DOHH2 (cell line): ENCODE measurements at regions not wholly inside any gene's neighbourhood (a gene's known extent, or its start where the extent isn't known, plus 50 kb on each side); places are given as distances from the start of the nearest gene placed in this dataset.

Source experiments
- H3F3A ChIP-seq: fragments of 200-600 bp; sonication (generic), shearing (Covaris generic); 2 replicates; pipeline ENCODE4 v1.6.0; 2016; ENCODE audit warnings: antibody characterized with exemption, mild to moderate bottlenecking; ENCODE audit not compliant: control insufficient read depth, insufficient read depth
- H3K27ac ChIP-seq: fragments of 200-600 bp; sonication (generic); 2 replicates; pipeline ENCODE4 v1.5.1; 2014; ENCODE audit warnings: low read depth, mild to moderate bottlenecking, low read length, moderate library complexity
- H3K27me3 ChIP-seq: fragments of 200-600 bp; sonication (generic); 2 replicates; pipeline ENCODE4 v1.6.1; 2014; ENCODE audit warnings: mild to moderate bottlenecking, low read length, mixed read lengths; ENCODE audit not compliant: control insufficient read depth
- H3K36me3 ChIP-seq: fragments of 200-600 bp; sonication (generic); 2 replicates; pipeline ENCODE4 v1.6.1; 2014; ENCODE audit warnings: mild to moderate bottlenecking, low read length, moderate library complexity, mixed read lengths; ENCODE audit not compliant: control insufficient read depth
- H3K4me1 ChIP-seq: fragments of 200-600 bp; sonication (generic); 2 replicates; pipeline ENCODE4 v1.6.1; 2014; ENCODE audit warnings: mild to moderate bottlenecking, low read length, mixed read lengths; ENCODE audit not compliant: control insufficient read depth
- H3K4me2 ChIP-seq: fragments of 200-600 bp; sonication (generic); 2 replicates; pipeline ENCODE4 v1.6.0; 2014; ENCODE audit warnings: mild to moderate bottlenecking, low read length, moderate library complexity
- H3K4me3 ChIP-seq: fragments of 200-600 bp; sonication (generic); 2 replicates; pipeline ENCODE4 v1.5.1; 2014; ENCODE audit warnings: mild to moderate bottlenecking, low read length, mixed read lengths
- H3K79me2 ChIP-seq: fragments of 200-600 bp; sonication (generic); 2 replicates; pipeline ENCODE4 v1.6.1; 2014; ENCODE audit warnings: mild to moderate bottlenecking, low read length, mixed read lengths; ENCODE audit not compliant: control insufficient read depth
- H3K9me2 ChIP-seq: fragments of 200-600 bp; sonication (generic); replicated peaks from 2 replicates; pipeline ENCODE4 v1.6.1; 2014; ENCODE audit warnings: mild to moderate bottlenecking, low read length, mixed read lengths; ENCODE audit not compliant: control insufficient read depth
- H3K9me3 ChIP-seq: fragments of 200-600 bp; sonication (generic); 2 replicates; pipeline ENCODE4 v1.6.1; 2014; ENCODE audit warnings: antibody characterized with exemption, low read length, mixed read lengths; ENCODE audit not compliant: control insufficient read depth, insufficient read depth
- H4K20me1 ChIP-seq: fragments of 200-600 bp; sonication (generic); 2 replicates; pipeline ENCODE4 v1.6.0; 2014; ENCODE audit warnings: low read depth, mild to moderate bottlenecking, antibody characterized with exemption, low read length, moderate library complexity; ENCODE audit not compliant: control insufficient read depth, insufficient read depth
- EZH2phosphoT487 ChIP-seq: fragments of 200-600 bp; sonication (generic); IDR thresholded peaks from 2 replicates; pipeline ENCODE4 v1.6.1; 2017; ENCODE audit warnings: borderline replicate concordance, mild to moderate bottlenecking, antibody characterized with exemption, low read length, moderate library complexity, mixed read lengths
- TF ChIP-seq, protein P1 (sequence below): fragments of 200-600 bp; sonication (generic); IDR thresholded peaks from one replicate; pipeline ENCODE4 v1.5.1; 2014; ENCODE audit warnings: antibody characterized with exemption, mild to moderate bottlenecking, low read depth, low read length; ENCODE audit not compliant: poor library complexity, severe bottlenecking

DNA sequence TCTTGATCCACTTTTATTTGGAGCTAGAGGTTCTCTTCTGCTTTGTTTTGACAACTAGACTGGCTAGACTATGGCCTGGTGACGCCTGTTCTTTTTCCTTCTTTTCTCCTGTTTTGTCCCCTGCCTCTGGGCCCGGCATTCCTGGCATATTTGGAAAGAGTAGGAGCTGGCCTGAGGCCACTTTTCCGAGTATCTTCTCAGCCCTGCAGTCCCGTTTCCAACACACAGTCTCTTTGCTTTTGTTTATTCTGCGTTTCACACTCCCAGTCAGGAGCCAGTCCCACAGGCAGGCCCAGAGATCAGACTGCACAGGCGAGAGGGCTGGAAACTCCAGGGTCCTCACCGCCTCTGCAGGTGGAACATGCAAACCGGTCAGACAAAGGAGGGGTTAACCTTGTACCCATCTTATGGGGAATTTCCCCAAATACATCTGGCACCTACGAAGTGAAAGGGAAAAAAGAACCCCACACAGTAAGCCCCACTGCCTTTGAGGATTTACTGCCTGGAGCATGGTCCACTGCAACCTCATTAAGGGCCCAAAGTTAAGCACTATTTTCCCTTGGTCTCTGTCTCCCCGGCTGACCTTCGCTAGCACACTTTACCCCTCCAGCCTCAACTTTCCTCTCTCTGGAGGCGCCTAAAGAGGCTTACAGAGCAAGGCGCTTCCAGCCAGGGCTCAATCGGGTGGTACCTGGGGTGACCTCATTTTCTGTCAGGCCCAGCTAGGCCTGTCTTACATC is 141.1 kb downstream of the TOMM20 start:
- no peaks in the 10 kb centered on the region for H3K27me3 ChIP-seq
- no peaks in the 10 kb centered on the region for H3K9me3 ChIP-seq
- H3K4me1 ChIP-seq = peaks cover 26% of the 10 kb centered on the region
- no peaks in the 10 kb centered on the region for H3K36me3 ChIP-seq
- H3K4me3 ChIP-seq = no peak overlapping the region
- no peaks in the 10 kb centered on the region for H3F3A ChIP-seq
- no peaks in the 10 kb centered on the region for H3K79me2 ChIP-seq
- TF ChIP-seq, protein P1, sequence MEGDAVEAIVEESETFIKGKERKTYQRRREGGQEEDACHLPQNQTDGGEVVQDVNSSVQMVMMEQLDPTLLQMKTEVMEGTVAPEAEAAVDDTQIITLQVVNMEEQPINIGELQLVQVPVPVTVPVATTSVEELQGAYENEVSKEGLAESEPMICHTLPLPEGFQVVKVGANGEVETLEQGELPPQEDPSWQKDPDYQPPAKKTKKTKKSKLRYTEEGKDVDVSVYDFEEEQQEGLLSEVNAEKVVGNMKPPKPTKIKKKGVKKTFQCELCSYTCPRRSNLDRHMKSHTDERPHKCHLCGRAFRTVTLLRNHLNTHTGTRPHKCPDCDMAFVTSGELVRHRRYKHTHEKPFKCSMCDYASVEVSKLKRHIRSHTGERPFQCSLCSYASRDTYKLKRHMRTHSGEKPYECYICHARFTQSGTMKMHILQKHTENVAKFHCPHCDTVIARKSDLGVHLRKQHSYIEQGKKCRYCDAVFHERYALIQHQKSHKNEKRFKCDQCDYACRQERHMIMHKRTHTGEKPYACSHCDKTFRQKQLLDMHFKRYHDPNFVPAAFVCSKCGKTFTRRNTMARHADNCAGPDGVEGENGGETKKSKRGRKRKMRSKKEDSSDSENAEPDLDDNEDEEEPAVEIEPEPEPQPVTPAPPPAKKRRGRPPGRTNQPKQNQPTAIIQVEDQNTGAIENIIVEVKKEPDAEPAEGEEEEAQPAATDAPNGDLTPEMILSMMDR = no peak
- no peak for TF ChIP-seq EZH2phosphoT487
- no peaks in the 10 kb centered on the region for H3K9me2 ChIP-seq
- H4K20me1 ChIP-seq = no peaks in the 10 kb centered on the region
- H3K27ac ChIP-seq = no peak overlapping the region
- no peak overlapping the region for H3K4me2 ChIP-seq

DNA sequence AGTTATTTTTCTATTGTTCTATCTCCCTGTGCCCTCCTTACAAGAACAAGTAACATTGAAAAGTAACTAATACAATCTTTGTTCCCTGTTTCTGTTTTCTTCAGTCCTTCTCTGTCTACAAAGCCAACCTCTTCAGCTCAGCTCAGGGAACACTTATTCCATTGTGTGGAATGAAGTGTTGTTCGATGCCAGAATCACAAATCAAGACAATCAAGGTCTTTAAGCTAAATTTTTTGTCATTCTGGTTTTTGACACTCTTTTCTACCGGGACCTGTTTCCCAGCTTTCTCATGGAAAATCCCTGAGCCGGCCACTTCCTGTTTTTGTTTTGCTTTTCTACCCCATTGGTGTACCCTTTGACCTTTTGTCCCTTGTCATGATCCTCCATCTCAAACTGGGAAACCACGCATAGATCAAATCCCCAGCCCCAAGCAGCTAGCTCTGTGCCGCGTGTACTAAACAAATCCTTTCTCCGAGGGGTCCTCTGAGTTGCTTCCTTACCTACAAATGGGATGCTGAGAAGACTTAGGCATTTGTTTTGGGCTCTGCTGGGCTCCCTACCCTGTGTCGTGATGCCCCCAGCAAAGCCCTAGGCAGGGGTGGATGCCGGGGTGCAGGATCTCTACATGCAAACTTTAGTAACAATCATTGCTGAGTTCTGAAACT is 141.8 kb downstream of the TOMM20 start:
- Histone ChIP-seq H3K9me3 (no peaks in the 10 kb centered on the region), H4K20me1 (no peaks in the 10 kb centered on the region), H3K36me3 (no peaks in the 10 kb centered on the region), H3K27ac (no peak overlapping the region), H3F3A (no peaks in the 10 kb centered on the region), H3K9me2 (no peaks in the 10 kb centered on the region), H3K27me3 (no peaks in the 10 kb centered on the region), H3K4me2 (no peak overlapping the region), H3K4me1 (peaks cover 26% of the 10 kb centered on the region), H3K4me3 (no peak overlapping the region), H3K79me2 (no peaks in the 10 kb centered on the region)
- TF ChIP-seq, protein P1 = no peak
- TF ChIP-seq EZH2phosphoT487 = no peak

DNA sequence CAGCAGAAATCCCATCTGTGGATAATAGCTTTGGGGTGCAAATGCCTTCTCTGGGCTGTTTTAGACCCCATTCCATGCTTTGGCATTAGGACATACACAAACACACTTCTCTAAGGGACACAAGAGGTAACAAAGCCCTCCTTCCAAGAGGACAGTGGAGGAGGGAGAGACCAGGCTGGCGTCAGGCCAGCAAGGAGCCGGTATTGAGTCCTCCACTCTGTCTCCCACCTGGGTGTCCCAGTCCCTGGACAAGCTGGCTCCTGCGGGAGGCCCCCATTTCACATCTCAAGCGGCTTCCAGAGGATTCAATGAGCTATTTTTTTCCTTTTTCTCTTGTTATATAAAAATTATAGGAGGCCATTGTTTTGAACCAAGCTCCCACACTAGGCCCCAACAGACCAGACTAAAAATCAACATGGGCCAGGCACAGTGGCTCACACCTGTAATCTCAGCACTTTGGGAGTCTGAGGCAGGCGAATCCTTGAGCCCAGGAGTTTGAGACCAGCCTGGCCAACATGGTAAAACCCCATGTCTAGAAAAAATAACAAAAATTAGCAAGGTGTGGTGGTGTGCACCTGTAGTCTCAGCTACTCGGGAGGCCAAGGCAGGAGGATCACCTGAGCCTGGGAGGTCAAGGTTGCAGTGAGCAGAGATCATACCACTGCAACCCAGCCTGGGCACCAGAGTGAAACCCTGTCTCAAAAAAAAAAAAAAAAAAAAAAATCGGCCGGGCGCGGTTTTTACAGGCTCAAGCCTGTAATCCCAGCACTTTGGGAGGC is 142.9 kb downstream of the TOMM20 start:
- Histone ChIP-seq H3K36me3 (no peaks in the 10 kb centered on the region), H3K4me3 (no peak overlapping the region), H3K79me2 (no peaks in the 10 kb centered on the region), H3K4me1 (peaks cover 32% of the 10 kb centered on the region), H3K4me2 (no peak overlapping the region), H3K27me3 (no peaks in the 10 kb centered on the region), H4K20me1 (no peaks in the 10 kb centered on the region), H3K9me2 (no peaks in the 10 kb centered on the region), H3K27ac (no peak overlapping the region), H3K9me3 (no peaks in the 10 kb centered on the region), H3F3A (no peaks in the 10 kb centered on the region)
- TF ChIP-seq, protein P1 = no peak
- no peak for TF ChIP-seq EZH2phosphoT487
